ENCODE measurements at regions not wholly inside any gene's neighbourhood (a gene's known extent, or its start where the extent isn't known, plus 50 kb on each side); places are given as distances from the start of the nearest gene placed in this dataset.

- H3K27me3 ChIP-seq (ENCODE audit: control insufficient read depth, low read length) = no peaks in the 10 kb centered on the region
- H3K4me2 ChIP-seq (ENCODE audit: low read length) = no peak overlapping the region
- no peaks in the 10 kb centered on the region for H3F3A ChIP-seq (ENCODE audit: control insufficient read depth, insufficient read depth)
- H4K20me1 ChIP-seq (ENCODE audit: control insufficient read depth, insufficient read depth, low read depth, low read length) = no peaks in the 10 kb centered on the region
- H3K9me3 ChIP-seq (ENCODE audit: control insufficient read depth, insufficient read depth, low read length) = no peaks in the 10 kb centered on the region; the same call in 1 of the 2 replicates
- no peaks in the 10 kb centered on the region for H3K9me2 ChIP-seq (replicated peaks; ENCODE audit: control insufficient read depth, low read length)
- H3K27ac ChIP-seq (ENCODE audit: low read depth, low read length) = no peak overlapping the region
- no peaks in the 10 kb centered on the region for H3K79me2 ChIP-seq (ENCODE audit: control insufficient read depth, low read length)
- H3K4me3 ChIP-seq (ENCODE audit: low read length) = no peak overlapping the region
- H3K36me3 ChIP-seq (ENCODE audit: control insufficient read depth, low read length) = no peaks in the 10 kb centered on the region
- H3K4me1 ChIP-seq (ENCODE audit: control insufficient read depth, low read length) = no peaks in the 10 kb centered on the region
- no peak for TF ChIP-seq CTCF (IDR thresholded peaks at IDR 0.05; ENCODE audit: low read depth, low read length, poor library complexity, severe bottlenecking)
- TF ChIP-seq EZH2phosphoT487 (IDR thresholded peaks at IDR 0.05; ENCODE audit: borderline replicate concordance, low read length) = no peak
Measured at GRCh38 chr14:86003998-86004397, 474.1 kb downstream of the FLRT2 start.

- H4K20me1 ChIP-seq (ENCODE audit: control insufficient read depth, insufficient read depth, low read depth, low read length) = no peaks in the 10 kb centered on the region
- H3K4me1 ChIP-seq (ENCODE audit: control insufficient read depth, low read length) = no peaks in the 10 kb centered on the region
- H3K79me2 ChIP-seq (ENCODE audit: control insufficient read depth, low read length) = no peaks in the 10 kb centered on the region
- H3K27ac ChIP-seq (ENCODE audit: low read depth, low read length) = no peak overlapping the region
- H3K4me2 ChIP-seq (ENCODE audit: low read length) = no peak overlapping the region
- H3K9me2 ChIP-seq (replicated peaks; ENCODE audit: control insufficient read depth, low read length) = no peaks in the 10 kb centered on the region
- no peak overlapping the region for H3K4me3 ChIP-seq (ENCODE audit: low read length)
- no peaks in the 10 kb centered on the region for H3K9me3 ChIP-seq (ENCODE audit: control insufficient read depth, insufficient read depth, low read length)
- no peaks in the 10 kb centered on the region for H3F3A ChIP-seq (ENCODE audit: control insufficient read depth, insufficient read depth)
- H3K27me3 ChIP-seq (ENCODE audit: control insufficient read depth, low read length) = no peaks in the 10 kb centered on the region
- TF ChIP-seq EZH2phosphoT487 (IDR thresholded peaks at IDR 0.05; ENCODE audit: borderline replicate concordance, low read length) (no peak), CTCF (IDR thresholded peaks at IDR 0.05; ENCODE audit: low read depth, low read length, poor library complexity, severe bottlenecking) (no peak)
- H3K36me3 ChIP-seq (ENCODE audit: control insufficient read depth, low read length) = no peaks in the 10 kb centered on the region
Measured at GRCh38 chr14:85996551-85996950, 466.6 kb downstream of the FLRT2 start.

- no peak overlapping the region for H3K27ac ChIP-seq (ENCODE audit: low read depth, low read length)
- no peaks in the 10 kb centered on the region for H3K9me3 ChIP-seq (ENCODE audit: control insufficient read depth, insufficient read depth, low read length)
- H3K36me3 ChIP-seq (ENCODE audit: control insufficient read depth, low read length) = no peaks in the 10 kb centered on the region
- H3K4me2 ChIP-seq (ENCODE audit: low read length) = no peak overlapping the region
- no peak overlapping the region for H3K4me3 ChIP-seq (ENCODE audit: low read length)
- H3K27me3 ChIP-seq (ENCODE audit: control insufficient read depth, low read length) = no peaks in the 10 kb centered on the region
- H3K9me2 ChIP-seq (replicated peaks; ENCODE audit: control insufficient read depth, low read length) = no peaks in the 10 kb centered on the region
- no peaks in the 10 kb centered on the region for H3K4me1 ChIP-seq (ENCODE audit: control insufficient read depth, low read length)
- no peaks in the 10 kb centered on the region for H3K79me2 ChIP-seq (ENCODE audit: control insufficient read depth, low read length)
- TF ChIP-seq EZH2phosphoT487 (IDR thresholded peaks at IDR 0.05; ENCODE audit: borderline replicate concordance, low read length) = no peak
- no peak for TF ChIP-seq CTCF (IDR thresholded peaks at IDR 0.05; ENCODE audit: low read depth, low read length, poor library complexity, severe bottlenecking)
- no peaks in the 10 kb centered on the region for H4K20me1 ChIP-seq (ENCODE audit: control insufficient read depth, insufficient read depth, low read depth, low read length)
- H3F3A ChIP-seq (ENCODE audit: control insufficient read depth, insufficient read depth) = no peaks in the 10 kb centered on the region
Measured at GRCh38 chr14:85991156-85991555, 461.2 kb downstream of the FLRT2 start.

- Histone ChIP-seq H3F3A (ENCODE audit: control insufficient read depth, insufficient read depth) (no peaks in the 10 kb centered on the region), H3K4me2 (ENCODE audit: low read length) (no peak overlapping the region), H4K20me1 (ENCODE audit: control insufficient read depth, insufficient read depth, low read depth, low read length) (no peaks in the 10 kb centered on the region), H3K9me3 (ENCODE audit: control insufficient read depth, insufficient read depth, low read length) (no peaks in the 10 kb centered on the region), H3K9me2 (replicated peaks; ENCODE audit: control insufficient read depth, low read length) (no peaks in the 10 kb centered on the region), H3K4me3 (ENCODE audit: low read length) (no peak overlapping the region), H3K79me2 (ENCODE audit: control insufficient read depth, low read length) (no peaks in the 10 kb centered on the region), H3K4me1 (ENCODE audit: control insufficient read depth, low read length) (no peaks in the 10 kb centered on the region), H3K27me3 (ENCODE audit: control insufficient read depth, low read length) (no peaks in the 10 kb centered on the region), H3K27ac (ENCODE audit: low read depth, low read length) (no peak overlapping the region), H3K36me3 (ENCODE audit: control insufficient read depth, low read length) (no peaks in the 10 kb centered on the region)
- TF ChIP-seq CTCF (IDR thresholded peaks at IDR 0.05; ENCODE audit: low read depth, low read length, poor library complexity, severe bottlenecking) (no peak), EZH2phosphoT487 (IDR thresholded peaks at IDR 0.05; ENCODE audit: borderline replicate concordance, low read length) (no peak)
Measured at GRCh38 chr14:85987907-85988306, 458.0 kb downstream of the FLRT2 start.
